Tibial nerve (tissue), 4 donors: ENCODE measurements at regions not wholly inside any gene's neighbourhood (a gene's known extent, or its start where the extent isn't known, plus 50 kb on each side); places are given as distances from the start of the nearest gene placed in this dataset.
"Not testable (repeated sequence)": the region's sequence is repeated elsewhere in the genome, so short reads cannot be mapped to it uniquely, and the experiment has no call there.

ENCODE experiments used
- DNase-seq, 2 donors: peaks; one replicate each; pipeline ENCODE4 v3.0.0-alpha.2; 2019; ENCODE audit warnings: low spot score in 2 of 2
- H3K27ac ChIP-seq, 4 donors: fragments of 200-600 bp; sonication (generic) in 3 of 4; one replicate each; pipeline ENCODE4 v1.5.1; 2017 to 2019; ENCODE audit warnings: mild to moderate bottlenecking in 1 of 4
- H3K27me3 ChIP-seq, 2 donors: fragments of 200-600 bp; sonication (generic) in 1 of 2; one replicate each; pipeline versions ENCODE4 v1.5.1 to v1.6.0; 2017 to 2019
- H3K36me3 ChIP-seq, 3 donors: fragments of 200-600 bp; sonication (generic); one replicate each; pipeline ENCODE4 v1.5.1; 2018 to 2019
- H3K4me1 ChIP-seq, 4 donors: fragments of 200-600 bp; sonication (generic) in 3 of 4; one replicate each; pipeline ENCODE4 v1.5.1; 2017 to 2019
- H3K4me3 ChIP-seq, 4 donors: fragments of 200-600 bp; sonication (generic) in 3 of 4; one replicate each; pipeline ENCODE4 v1.5.1; 2017 to 2019; ENCODE audit warnings: mild to moderate bottlenecking in 1 of 4, moderate library complexity in 1 of 4
- H3K9me3 ChIP-seq, 4 donors: fragments of 200-600 bp; sonication (generic) in 3 of 4; one replicate each; pipeline ENCODE4 v1.5.1; 2017 to 2019
- EP300 ChIP-seq, 2 donors: sonication (generic); formaldehyde crosslinking; IDR thresholded peaks; one replicate each; pipeline ENCODE4 v1.6.1; 2017; ENCODE audit warnings: antibody characterized with exemption in 2 of 2, mild to moderate bottlenecking in 1 of 2
- POLR2A ChIP-seq, 2 donors: fragments of 450-650 bp; IDR thresholded peaks; one replicate each; pipeline ENCODE4 v1.6.1; 2017; ENCODE audit warnings: antibody characterized with exemption in 2 of 2, mild to moderate bottlenecking in 2 of 2, moderate library complexity in 2 of 2
- WGBS, 2 donors: methylation state at CpG; one replicate each; pipeline ENCODE4 v1.1.5; 2018; 5-methylcytosine and 5-hydroxymethylcytosine counted together
- TF ChIP-seq, protein P1 (sequence below), 5 experiments: fragments of 200-600 bp in 3 of 5; fragments of 450-650 bp in 2 of 5; sonication (generic) in 3 of 5; IDR thresholded peaks; one replicate each; pipeline ENCODE4 v1.5.1; 2016 to 2019; ENCODE audit warnings: antibody characterized with exemption in 5 of 5, mild to moderate bottlenecking in 3 of 5, moderate library complexity in 2 of 5

DNA sequence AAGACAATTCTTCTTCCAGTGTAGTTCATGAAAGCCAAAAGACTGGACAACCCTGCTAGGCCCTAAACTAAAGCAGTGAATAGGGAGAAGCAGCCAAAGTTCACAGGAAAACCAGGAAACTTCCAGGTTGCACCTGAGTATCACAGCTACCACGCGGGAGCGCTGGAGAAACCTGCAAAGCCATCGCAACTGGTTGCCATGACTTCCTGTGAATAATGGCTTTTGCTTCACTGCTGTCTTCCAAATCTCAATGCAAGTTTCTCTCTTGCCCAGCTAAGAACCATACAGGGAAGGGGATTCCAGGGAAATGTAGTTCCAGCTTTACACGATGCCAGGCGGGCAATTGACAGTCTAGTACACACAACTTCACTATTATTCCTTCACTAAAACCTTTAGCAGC lies 114.1 kb downstream of the GXYLT1 start:
- 94 to 99% methylated on average over 6 of the region's 6 CpGs for WGBS, 2 donors
- DNase-seq = no peak
- H3K27ac ChIP-seq = no peak overlapping the region
- H3K4me3 ChIP-seq = no peak overlapping the region
- no peaks in the 10 kb centered on the region for H3K27me3 ChIP-seq
- H3K36me3 ChIP-seq = no peaks in the 10 kb centered on the region
- TF ChIP-seq, protein P1, sequence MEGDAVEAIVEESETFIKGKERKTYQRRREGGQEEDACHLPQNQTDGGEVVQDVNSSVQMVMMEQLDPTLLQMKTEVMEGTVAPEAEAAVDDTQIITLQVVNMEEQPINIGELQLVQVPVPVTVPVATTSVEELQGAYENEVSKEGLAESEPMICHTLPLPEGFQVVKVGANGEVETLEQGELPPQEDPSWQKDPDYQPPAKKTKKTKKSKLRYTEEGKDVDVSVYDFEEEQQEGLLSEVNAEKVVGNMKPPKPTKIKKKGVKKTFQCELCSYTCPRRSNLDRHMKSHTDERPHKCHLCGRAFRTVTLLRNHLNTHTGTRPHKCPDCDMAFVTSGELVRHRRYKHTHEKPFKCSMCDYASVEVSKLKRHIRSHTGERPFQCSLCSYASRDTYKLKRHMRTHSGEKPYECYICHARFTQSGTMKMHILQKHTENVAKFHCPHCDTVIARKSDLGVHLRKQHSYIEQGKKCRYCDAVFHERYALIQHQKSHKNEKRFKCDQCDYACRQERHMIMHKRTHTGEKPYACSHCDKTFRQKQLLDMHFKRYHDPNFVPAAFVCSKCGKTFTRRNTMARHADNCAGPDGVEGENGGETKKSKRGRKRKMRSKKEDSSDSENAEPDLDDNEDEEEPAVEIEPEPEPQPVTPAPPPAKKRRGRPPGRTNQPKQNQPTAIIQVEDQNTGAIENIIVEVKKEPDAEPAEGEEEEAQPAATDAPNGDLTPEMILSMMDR (IDR thresholded peaks at IDR 0.05) = no peak
- no peak for TF ChIP-seq EP300 (IDR thresholded peaks at IDR 0.05)
- TF ChIP-seq POLR2A (IDR thresholded peaks at IDR 0.05) = no peak
- H3K9me3 ChIP-seq = no peaks in the 10 kb centered on the region
- H3K4me1 ChIP-seq = no peaks in the 10 kb centered on the region

DNA sequence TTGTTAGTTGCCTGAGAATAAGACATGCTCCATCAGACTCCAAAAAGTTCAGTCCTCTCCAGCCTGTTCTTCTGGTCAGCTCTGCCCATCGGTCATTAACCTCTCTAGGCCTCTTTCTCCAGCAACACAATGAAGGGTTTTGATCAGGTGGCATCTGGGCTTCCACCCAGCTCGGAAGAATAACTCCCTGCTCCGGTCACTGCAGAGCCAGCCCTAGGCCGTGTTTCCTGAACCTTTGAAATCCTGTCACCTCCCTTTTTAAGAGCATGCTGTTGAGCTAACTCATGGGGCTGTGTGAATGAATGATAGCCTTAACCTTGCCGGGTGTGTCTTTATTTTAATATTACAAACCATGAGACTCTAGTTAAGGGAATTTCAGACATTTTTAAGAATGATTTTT lies 117.1 kb downstream of the GXYLT1 start:
- Histone ChIP-seq H3K36me3 (no peaks in the 10 kb centered on the region), H3K27me3 (no peaks in the 10 kb centered on the region), H3K9me3 (no peaks in the 10 kb centered on the region), H3K4me1 (peaks cover 0 to 11% (median 0%) of the 10 kb centered on the region in 4 donors), H3K4me3 (no peak overlapping the region), H3K27ac (no peak overlapping the region)
- TF ChIP-seq POLR2A (IDR thresholded peaks at IDR 0.05) = no peak
- TF ChIP-seq, protein P1 (IDR thresholded peaks at IDR 0.05) = no peak
- TF ChIP-seq EP300 (IDR thresholded peaks at IDR 0.05) = no peak
- 52 to 54% methylated on average over 5 of the region's 5 CpGs for WGBS, 2 donors
- DNase-seq = no peak

DNA sequence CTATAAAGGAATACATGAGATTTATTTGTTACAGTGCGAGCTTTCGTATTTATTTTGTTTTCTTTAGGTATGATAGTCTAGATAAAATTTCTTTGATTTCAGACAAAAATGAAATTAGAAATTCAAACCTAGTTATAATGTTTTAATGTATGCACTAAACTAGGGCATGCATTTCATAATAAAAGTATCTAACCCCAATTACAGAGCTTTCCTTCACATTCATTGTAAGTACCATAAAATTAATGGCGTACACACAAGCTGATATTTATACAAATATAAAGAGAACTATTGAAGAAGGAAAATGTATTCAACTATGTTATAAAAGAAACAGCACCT lies 120.2 kb downstream of the GXYLT1 start:
- Histone ChIP-seq H3K4me1 (peaks cover 0 to 11% (median 0%) of the 10 kb centered on the region in 4 donors), H3K27me3 (no peaks in the 10 kb centered on the region), H3K27ac (no peak overlapping the region), H3K4me3 (peak overlapping the region in 2 of 4 donors; percentile 37 to 50), H3K36me3 (no peaks in the 10 kb centered on the region), H3K9me3 (no peaks in the 10 kb centered on the region)
- TF ChIP-seq, protein P1 (IDR thresholded peaks at IDR 0.05) = no peak
- TF ChIP-seq POLR2A (IDR thresholded peaks at IDR 0.05) (no peak), EP300 (IDR thresholded peaks at IDR 0.05) (no peak)
- DNase-seq = no peak
- WGBS, 2 donors = 15% methylated on average over 3 of the region's 3 CpGs

DNA sequence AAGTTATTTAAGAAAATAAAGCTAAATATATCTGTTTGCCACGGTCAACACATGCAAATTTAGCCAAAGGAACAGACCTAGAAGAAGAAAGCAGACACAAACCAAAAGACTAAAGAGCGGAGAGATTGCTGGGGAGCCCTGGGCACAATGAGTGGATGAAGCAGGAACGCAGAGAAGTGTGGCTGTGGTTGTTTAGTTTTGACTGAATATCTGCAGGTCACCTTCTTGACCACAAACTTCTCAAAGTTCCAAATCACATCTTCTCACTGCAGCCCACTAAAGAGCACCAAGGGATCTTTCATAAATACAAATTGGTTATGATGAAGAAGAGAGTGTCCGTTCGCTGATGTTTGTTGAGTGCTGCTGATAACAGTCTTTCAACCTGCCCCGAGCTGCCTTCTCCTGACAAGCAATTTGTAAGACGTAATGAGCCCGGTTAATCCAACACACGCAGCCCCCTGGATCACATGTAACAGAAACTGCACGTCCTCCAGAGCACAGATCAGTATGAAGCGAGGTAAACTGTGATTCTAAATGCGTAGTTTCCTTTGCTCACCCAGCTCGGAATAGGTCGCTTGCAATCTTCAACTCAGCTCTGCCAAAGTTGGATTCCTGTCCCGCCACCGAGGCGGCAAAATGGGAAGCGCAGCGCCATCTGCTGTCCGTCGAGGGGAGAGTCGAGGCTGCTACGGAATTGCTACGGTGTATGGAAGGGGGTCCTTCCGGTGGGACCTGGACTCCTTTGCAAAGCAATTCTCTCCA lies 120.8 kb downstream of the GXYLT1 start:
- Histone ChIP-seq H3K4me3 (peak overlapping the region in 3 of 4 donors; percentile 16 to 50 (median 37)), H3K27me3 (no peaks in the 10 kb centered on the region), H3K36me3 (no peaks in the 10 kb centered on the region), H3K9me3 (no peaks in the 10 kb centered on the region), H3K27ac (no peak overlapping the region), H3K4me1 (peaks cover 0 to 11% (median 0%) of the 10 kb centered on the region in 4 donors)
- 15 to 18% methylated on average over 25 of the region's 25 CpGs for WGBS, 2 donors
- DNase-seq = peak; percentile 66 to 76
- no peak for TF ChIP-seq EP300 (IDR thresholded peaks at IDR 0.05)
- TF ChIP-seq POLR2A (IDR thresholded peaks at IDR 0.05) = no peak
- TF ChIP-seq, protein P1 (IDR thresholded peaks at IDR 0.05) = peak; percentile 79 to 89 (median 87)

DNA sequence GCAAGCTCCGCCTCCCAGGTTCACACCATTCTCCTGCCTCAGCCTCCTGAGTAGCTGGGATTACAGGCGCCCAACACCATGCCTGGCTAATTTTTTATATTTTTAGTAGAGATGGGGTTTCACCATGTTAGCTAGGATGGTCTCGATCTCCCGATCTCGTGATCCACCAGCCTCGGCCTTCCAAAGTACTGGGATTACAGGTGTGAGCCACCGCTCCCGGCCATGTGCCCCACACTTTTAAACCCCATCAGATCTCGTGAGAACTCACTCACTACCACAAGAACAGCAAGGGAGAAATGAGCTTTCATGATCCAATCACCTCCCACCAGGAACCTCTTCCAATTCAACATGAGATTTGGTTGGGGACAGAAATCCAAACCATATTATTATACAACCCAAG lies 122.7 kb downstream of the GXYLT1 start:
- not testable (repeated sequence) for H3K4me3 ChIP-seq, H3K9me3 ChIP-seq, H3K27me3 ChIP-seq, H3K36me3 ChIP-seq, DNase-seq, H3K27ac ChIP-seq
- H3K4me1 ChIP-seq = peaks cover 0 to 11% (median 0%) of the 10 kb centered on the region in 4 donors
- WGBS, 2 donors = 95 to 96% methylated on average over 9 of the region's 9 CpGs
